Suppressor macrophage treated with lipopolysaccharide for 1 hour (primary cell): ENCODE measurements at regions not wholly inside any gene's neighbourhood (a gene's known extent, or its start where the extent isn't known, plus 50 kb on each side); places are given as distances from the start of the nearest gene placed in this dataset.
"Not testable (repeated sequence)": the region's sequence is repeated elsewhere in the genome, so short reads cannot be mapped to it uniquely, and the experiment has no call there.

ENCODE experiments used
- DNase-seq, 3 donors: peaks; one replicate each; pipeline ENCODE4 v3.0.0-alpha.2; 2020 to 2022

DNA sequence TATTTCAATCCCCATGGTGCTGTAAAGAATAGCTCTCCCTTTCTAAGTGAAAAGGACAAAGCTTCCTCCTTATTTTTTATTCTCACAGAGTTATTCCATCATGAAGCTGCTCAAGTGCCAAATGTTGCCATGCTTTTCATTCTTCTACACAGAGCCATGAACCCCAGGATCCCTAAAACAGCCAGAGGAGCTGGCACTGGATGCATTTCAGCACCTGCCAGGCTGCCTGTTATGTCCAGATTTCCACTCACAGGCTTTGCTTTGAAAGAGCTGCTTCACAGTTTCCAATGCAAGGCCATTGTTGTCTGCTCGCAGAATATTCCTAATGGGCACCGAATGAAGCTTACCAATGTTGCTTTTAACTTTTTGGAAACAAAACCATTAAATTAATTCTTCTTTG, 256.2 kb upstream of the NPSR1 start:
- DNase-seq: no peak

DNA sequence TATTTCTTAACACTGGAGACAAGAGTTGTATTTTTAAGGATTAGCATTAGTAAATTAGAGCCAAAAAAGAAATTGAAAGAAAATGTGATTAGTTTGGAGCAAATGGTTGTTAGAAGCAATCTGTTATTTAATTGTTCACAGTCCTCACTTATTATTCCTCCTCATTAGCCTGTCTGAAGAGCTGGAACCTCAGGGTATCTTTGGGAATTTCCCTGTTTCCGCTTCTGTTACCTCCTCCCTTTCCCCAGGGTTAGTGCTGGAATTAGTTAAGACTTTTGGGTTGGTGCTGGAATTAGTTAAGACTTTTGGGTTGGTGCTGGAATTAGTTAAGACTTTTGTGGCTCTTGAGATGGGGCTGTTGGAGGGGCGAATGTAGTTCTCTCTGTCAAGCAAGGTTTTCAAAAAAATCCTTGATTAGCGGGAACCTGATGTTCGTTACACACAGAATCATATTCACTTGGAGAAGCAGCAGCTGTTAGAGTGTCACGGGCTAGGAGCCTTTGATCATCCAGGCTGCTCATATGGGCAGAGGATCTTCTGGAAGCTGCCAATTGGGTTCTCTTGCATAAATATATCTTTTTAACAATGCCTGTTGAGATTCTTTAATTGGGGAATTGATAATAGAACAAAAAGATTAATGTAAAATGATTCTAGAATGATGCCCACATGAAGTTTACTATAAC, 251.0 kb upstream of the NPSR1 start:
- DNase-seq: no peak

GRCh38 chr7:34407586-34407985, 250.4 kb upstream of the NPSR1 start:
- no peak for DNase-seq

DNA sequence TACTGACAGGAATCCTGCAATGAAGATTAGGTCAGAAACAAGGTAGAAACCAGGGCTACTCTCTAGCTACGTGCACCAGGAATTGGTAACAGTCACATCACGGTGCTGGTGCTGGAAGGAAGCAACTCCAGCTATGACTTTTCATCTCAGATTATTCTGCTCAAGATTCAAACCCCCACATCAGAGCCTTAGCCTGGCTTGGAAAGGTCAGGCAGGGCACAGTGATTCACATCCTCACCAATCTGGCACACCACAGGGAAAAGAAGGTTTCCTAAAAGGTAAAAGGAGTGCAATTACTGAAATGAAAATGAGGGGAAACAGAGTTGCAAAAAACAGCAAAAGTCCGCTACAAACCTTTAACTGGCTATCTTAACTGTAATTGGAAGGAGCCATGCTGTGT, 240.2 kb upstream of the NPSR1 start:
- DNase-seq: no peak

DNA sequence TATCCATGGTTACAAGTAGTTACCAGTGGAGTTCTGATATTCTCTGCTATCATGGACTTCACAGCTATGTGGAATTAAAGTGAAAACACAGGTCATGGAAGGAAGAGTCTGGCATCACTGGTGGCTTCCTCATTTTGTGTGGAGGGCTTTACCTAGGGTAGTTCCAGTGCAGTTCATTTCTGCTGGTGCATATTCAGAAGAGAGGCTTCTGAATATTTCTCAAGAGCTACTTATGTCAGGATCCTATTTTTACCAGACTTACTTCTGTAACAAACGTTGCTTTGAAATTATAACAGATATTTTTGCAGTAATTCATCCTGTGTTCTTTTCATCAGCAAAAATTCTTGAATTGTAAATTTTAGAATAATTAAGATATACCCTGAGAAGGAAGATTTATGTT, 236.5 kb upstream of the NPSR1 start:
- DNase-seq: no peak

DNA sequence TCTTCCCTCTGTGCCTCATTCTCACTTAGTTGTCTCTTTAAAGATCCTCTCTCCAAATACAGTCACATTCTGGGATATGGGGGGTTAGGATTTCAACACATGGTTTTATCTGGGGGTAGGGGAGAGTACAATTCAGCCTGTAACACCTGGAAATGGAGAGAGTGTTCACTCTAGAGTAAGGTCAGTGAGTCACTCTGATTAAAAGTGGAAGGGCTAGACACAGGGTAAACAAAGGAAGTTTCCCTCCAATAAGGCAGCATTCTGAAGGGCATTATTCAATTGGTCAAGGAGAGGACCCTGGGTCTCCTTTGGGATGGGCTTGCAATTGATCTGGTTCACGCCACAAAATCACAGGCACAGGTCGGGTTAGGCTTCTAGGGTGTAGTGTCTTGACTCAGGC, 232.8 kb upstream of the NPSR1 start:
- no peak for DNase-seq

- no peak for DNase-seq
Measured at GRCh38 chr7:34425631-34426384, 232.2 kb upstream of the NPSR1 start.

DNA sequence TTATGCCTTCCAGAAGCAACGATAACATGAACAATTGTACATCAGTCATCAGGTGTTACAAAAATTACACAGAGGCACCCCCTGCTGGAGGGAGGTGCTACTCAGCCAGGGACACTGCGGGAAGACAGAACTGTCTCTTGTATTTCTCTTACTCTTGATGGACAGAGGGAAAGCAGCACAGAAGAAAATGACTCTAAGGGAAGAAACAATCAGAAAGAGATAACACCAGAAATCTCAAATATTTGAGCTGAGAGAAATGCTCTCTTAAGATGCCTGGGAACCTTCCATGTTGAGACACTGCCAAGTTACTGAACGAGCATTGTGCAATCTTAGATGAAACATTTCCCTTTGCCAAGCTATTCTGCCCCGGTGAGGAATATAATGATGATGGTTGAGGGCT, 227.6 kb upstream of the NPSR1 start:
- DNase-seq: no peak

GRCh38 chr7:34438436-34438835, 219.6 kb upstream of the NPSR1 start:
- DNase-seq: no peak

GRCh38 chr7:34445653-34446052, 212.4 kb upstream of the NPSR1 start:
- no peak for DNase-seq

- not testable (repeated sequence) for DNase-seq
Measured at GRCh38 chr7:34448531-34448930, 209.5 kb upstream of the NPSR1 start.

DNA sequence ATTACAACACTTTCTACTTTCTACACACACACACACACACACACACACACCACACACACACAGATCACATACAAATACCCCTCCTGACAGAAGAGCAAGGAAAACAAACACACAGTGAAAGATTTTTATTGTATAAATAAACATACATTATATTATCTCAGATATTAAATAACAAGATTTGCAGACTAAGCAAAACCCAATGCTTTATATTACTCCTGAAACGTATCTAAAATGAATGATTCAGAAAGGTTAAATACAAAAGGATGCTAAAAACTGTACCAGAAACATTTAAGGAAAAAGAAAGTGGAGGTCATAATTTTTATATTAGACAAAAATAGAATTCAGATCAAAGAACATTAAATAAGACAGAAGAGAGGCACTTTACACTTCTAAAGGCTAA, 208.3 kb upstream of the NPSR1 start:
- DNase-seq: no peak

DNA sequence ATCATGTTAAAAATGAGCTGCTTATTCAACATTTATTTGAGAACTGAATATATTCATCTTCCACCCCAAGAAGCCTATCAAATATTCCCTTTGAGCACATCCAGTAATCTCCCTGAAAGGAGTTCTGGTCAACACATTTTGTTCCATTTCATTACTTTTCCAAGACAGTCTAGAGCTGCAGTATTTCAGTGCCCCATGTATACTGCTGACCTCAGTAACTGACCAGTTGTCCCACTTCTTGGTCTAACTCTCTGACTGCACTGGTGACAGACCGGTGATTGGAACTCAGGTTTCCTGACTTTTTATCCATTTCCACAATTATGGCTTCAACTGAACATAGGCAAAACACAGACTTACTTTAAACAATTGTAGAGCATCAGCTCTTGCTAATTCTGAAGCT, 206.8 kb upstream of the NPSR1 start:
- no peak for DNase-seq

- DNase-seq: no peak
Measured at GRCh38 chr7:34451923-34452322, 206.1 kb upstream of the NPSR1 start.

DNA sequence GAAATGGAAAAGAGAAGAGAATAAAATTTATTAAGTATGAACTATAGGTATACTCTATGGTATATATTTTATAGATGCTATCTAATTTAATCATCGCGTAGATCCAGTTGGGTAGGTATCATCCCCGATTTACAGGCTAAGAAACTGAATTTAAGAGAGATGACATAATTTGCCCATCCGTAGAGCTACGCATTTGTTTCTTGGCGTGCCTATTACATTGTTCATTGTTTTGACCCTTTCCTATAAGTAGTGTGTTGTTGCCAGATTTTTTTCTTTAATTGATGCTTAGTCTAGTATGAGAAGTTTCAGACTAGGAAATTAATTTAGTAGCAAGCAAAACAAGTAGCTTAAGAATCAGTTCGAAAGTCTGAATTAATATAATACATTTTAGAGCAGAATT, 205.7 kb upstream of the NPSR1 start:
- no peak for DNase-seq

DNA sequence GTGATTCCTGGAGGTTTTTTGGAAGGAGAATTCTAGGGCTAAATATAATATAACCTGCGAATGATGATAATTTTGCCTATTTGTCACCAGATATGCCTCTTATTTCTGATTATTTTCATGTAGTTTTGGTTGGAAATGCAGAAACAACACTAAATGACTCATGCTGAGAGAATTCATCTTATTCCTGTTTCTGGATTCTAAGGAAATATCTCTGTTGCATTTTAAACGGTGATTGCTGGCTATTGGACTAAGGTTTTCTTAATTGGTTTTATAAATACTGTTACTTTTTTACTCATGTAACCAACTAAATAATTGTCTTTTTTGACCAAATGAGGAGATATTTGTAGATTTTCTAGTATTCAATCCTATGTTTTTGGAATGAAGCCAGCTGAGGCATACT, 204.9 kb upstream of the NPSR1 start:
- DNase-seq: no peak

GRCh38 chr7:34454381-34454780, 203.6 kb upstream of the NPSR1 start:
- no peak for DNase-seq

DNA sequence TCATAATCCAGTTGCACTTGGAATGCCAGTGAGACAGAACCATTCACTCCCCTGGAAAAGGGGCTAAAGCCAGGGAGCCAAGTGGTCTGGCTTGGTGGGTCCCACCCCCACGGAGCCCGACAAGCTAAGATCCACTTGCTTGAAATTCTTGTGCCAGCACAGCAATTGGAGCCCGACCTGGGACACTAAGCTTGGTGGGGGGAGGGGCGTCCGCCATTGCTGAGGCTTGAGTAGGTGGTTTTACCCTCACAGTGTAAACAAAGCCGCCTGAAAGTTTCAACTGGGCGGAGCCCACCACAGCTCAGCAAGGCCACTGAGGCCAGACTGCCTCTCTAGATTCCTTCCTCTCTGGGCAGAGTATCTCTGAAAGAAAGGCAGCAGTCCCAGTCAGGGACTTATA, 200.7 kb upstream of the NPSR1 start:
- DNase-seq: no peak

DNA sequence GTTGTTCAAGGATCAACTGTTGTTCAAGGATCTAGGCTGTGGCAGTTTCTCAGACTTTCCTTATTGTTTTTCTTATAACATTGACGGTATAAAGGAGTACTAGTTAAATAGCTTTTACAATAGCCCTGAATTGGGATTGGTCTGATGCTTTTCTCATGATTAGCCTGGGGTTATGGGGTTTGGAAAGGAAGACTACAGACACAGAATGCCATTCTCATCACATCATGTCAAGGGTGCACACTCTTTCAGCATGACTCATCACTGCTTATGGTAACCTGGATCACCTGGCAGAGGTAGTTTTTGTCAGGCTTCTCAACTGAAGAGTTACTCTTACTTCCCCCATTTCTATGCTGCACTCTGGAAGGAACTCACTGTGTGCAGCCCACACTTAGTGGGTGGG, 194.2 kb upstream of the NPSR1 start:
- DNase-seq: no peak

- no peak for DNase-seq
Measured at GRCh38 chr7:34471844-34472243, 186.2 kb upstream of the NPSR1 start.

DNA sequence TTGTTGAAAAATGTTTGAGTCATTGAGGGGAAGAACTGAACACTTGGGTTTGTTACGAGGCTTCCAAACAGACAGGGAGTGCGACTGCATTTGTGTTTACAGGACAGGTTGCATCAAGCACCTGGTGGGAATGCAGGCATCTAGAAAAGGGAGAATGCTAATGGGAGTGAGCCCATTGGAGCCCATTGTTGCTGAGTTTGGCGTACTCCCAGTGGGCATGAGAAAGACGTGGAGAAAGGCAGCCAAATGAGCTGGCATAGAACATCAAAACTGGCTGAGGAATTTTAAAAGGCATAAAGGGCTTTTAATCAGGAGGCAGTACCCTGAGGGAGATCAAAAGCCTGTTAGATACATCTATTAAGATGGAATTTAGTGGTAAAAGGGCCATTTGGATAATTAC, 171.6 kb upstream of the NPSR1 start:
- DNase-seq: no peak

DNA sequence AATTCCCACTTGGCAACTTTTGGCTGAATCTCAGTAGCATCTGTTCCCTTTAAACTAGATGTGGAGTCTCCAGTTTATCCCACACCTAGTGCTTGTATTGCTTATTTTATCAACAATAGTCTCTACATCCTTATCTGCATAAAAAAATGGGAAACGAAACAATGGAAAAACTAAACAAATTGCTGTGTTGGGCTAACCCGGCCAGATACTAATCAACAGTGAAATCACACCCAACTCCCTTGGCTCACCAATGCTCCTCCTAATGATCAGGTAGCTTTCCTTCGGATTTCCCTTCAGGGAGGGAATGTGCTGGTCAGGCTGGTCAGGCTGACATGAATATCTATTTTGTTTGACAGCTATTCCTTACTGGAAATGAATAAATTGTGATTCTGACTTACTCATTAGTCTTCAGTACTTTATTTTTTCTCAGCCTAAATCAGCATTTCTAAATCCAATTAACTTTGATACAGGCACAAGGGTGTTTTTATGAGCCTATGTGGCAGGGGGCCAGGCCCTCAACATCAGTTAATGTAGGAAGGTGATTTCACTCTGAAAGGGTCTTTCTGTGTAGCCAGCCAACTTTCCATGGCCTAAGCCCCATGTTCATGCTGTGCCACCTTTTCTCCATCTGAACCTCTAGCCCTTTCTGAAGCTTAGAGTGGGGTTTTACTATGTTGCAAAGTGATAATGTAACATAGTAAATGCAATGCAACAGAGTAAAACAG, 170.5 kb upstream of the NPSR1 start:
- DNase-seq: no peak

- DNase-seq: no peak
Measured at GRCh38 chr7:34488766-34489165, 169.3 kb upstream of the NPSR1 start.

DNA sequence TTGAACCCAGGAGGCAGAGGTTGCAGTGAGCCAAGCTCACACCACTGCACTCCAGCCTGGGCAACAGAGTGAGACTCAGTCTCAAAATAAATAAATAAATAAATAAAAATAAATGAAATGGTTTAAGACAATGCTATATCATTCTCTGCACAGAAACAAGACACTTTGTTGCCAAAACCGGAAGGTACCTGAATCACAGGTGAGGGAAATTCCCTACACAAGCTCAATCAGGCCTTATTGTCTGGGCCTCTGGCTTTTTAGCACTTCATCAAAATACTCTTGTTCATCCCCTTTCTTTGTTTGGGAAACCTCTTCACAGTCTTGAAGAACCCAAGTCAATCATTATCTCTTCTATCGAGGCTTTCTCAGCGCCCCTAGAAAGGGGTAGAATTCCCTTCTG, 166.1 kb upstream of the NPSR1 start:
- no peak for DNase-seq
